ENCODE measurements at regions not wholly inside any gene's neighbourhood (a gene's known extent, or its start where the extent isn't known, plus 50 kb on each side); places are given as distances from the start of the nearest gene placed in this dataset.

GRCh38 chr4:128551280-128551679, 258.2 kb upstream of the JADE1 start:
- in situ Hi-C loops (cut with MboI) (no loop called here), intact Hi-C loops (cut with micrococcal nuclease) (loop anchor here (10.0 kb wide), 1 partner anchor 266 kb away; the partner anchor contains the start of gene PGRMC2)
- no peaks in the 10 kb centered on the region for H3K9me1 ChIP-seq (ENCODE audit: control insufficient read depth, insufficient read depth, low read length)
- no peaks in the 10 kb centered on the region for H3K36me3 ChIP-seq (ENCODE audit: control insufficient read depth, insufficient read depth, low read length)
- no peak overlapping the region for H3K4me3 ChIP-seq
- ATAC-seq (no peak), DNase-seq (ENCODE audit: extremely low read depth in 1 of 4, low spot score in 3 of 4) (no peak), FAIRE-seq (no peak)
- H3K4me1 ChIP-seq (replicated peaks in 1 of 2; ENCODE audit: control insufficient read depth in 2 of 2, insufficient read depth in 2 of 2, low read length in 2 of 2), result peaks cover 6 to 12% of the 10 kb centered on the region in 2 experiments; a peak in 3 of 5 replicates
- no peaks in the 10 kb centered on the region for H3K79me2 ChIP-seq (ENCODE audit: control insufficient read depth, insufficient read depth, low read length)
- no peak overlapping the region for H3K9ac ChIP-seq (ENCODE audit: insufficient read depth in 1 of 2, low read depth in 2 of 2, low read length in 2 of 2)
- H3K27ac ChIP-seq (ENCODE audit: extremely low read depth, low read depth, low read length), result no peak overlapping the region
- H3K27me3 ChIP-seq (ENCODE audit: control insufficient read depth in 2 of 2, insufficient read depth in 2 of 2, low read length in 2 of 2), result no peaks in the 10 kb centered on the region
- CTCF ChIA-PET (ENCODE audit: low intra/inter-chr PET ratio), result interaction anchor here (0.5 kb wide), 1 partner anchor 204 kb away, joined by 5 read pairs; no protein-coding TSS in a partner anchor
- no peak overlapping the region for H2AFZ ChIP-seq (ENCODE audit: low read depth, low read length)
- 33% methylated on average over 4 of the region's 4 CpGs for WGBS (ENCODE audit: insufficient coverage, low coverage, missing lambda C conversion rate)
- H3K4me2 ChIP-seq (ENCODE audit: insufficient read depth, low read length), result no peak overlapping the region
- no TSS peak for BruUV-seq (replicated peaks)
- H4K20me1 ChIP-seq (replicated peaks; ENCODE audit: control insufficient read depth, insufficient read depth, low read length), result no peaks in the 10 kb centered on the region
- POLR2A ChIA-PET, result no interaction called here
- H3K9me3 ChIP-seq (replicated peaks; ENCODE audit: control insufficient read depth, insufficient read depth, low read depth, low read length), result no peaks in the 10 kb centered on the region
- TF ChIP-seq SMC3 (conservative IDR thresholded peaks at IDR 0.05; ENCODE audit: insufficient read depth, low read depth, low read length) (no peak), ZNF239 (CRISPR knock-in tag; IDR thresholded peaks at IDR 0.05) (no peak), PHF20 (IDR thresholded peaks at IDR 0.05; ENCODE audit: partially characterized antibody) (no peak), KDM1A (IDR thresholded peaks at IDR 0.05) (peak in 1 of 2 experiments; percentile 19; a peak in 1 of 4 replicates), CREM (IDR thresholded peaks at IDR 0.05; ENCODE audit: low read depth) (no peak), ZNF444 (CRISPR knock-in tag; IDR thresholded peaks at IDR 0.05) (no peak), ZNF407 (IDR thresholded peaks at IDR 0.05; ENCODE audit: low read depth) (no peak), DPF2 (IDR thresholded peaks at IDR 0.05) (peak; percentile 21; the same call in 1 of the 2 replicates), NONO (IDR thresholded peaks at IDR 0.05; ENCODE audit: low read depth in 2 of 2, low read length in 1 of 2) (no peak), ZNF224 (CRISPR knock-in tag; IDR thresholded peaks at IDR 0.05) (no peak)
- TF ChIP-seq, protein P1, sequence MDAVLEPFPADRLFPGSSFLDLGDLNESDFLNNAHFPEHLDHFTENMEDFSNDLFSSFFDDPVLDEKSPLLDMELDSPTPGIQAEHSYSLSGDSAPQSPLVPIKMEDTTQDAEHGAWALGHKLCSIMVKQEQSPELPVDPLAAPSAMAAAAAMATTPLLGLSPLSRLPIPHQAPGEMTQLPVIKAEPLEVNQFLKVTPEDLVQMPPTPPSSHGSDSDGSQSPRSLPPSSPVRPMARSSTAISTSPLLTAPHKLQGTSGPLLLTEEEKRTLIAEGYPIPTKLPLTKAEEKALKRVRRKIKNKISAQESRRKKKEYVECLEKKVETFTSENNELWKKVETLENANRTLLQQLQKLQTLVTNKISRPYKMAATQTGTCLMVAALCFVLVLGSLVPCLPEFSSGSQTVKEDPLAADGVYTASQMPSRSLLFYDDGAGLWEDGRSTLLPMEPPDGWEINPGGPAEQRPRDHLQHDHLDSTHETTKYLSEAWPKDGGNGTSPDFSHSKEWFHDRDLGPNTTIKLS (IDR thresholded peaks at IDR 0.05; ENCODE audit: borderline replicate concordance, low read depth), result no peak
